Transverse colon (tissue), 4 donors: ENCODE measurements at regions not wholly inside any gene's neighbourhood (a gene's known extent, or its start where the extent isn't known, plus 50 kb on each side); places are given as distances from the start of the nearest gene placed in this dataset.

Experiments used
- DNase-seq: peaks from one replicate; pipeline ENCODE4 v3.0.0-alpha.2; 2019
- H3K27ac ChIP-seq, 4 donors: fragments of 200-600 bp; sonication (generic); 2 replicates each; pipeline ENCODE4 v1.5.1; 2016 to 2018; ENCODE audit warnings: inconsistent platforms in 4 of 4
- H3K27me3 ChIP-seq: fragments of 200-600 bp; sonication (generic); 2 replicates; pipeline ENCODE4 v1.5.1; 2017; ENCODE audit warnings: inconsistent platforms
- H3K36me3 ChIP-seq, 4 donors: fragments of 200-600 bp; sonication (generic); 2 replicates each; pipeline ENCODE4 v1.5.1; 2017 to 2019; ENCODE audit warnings: inconsistent platforms in 4 of 4
- H3K4me1 ChIP-seq, 4 donors: fragments of 200-600 bp; sonication (generic); 2 replicates each; pipeline ENCODE4 v1.5.1; 2017 to 2020; ENCODE audit warnings: inconsistent platforms in 4 of 4
- H3K4me3 ChIP-seq, 4 donors: fragments of 200-600 bp; sonication (generic); 1 replicate in 1 of 4; 2 replicates in 3 of 4; pipeline versions ENCODE4 v1.5.1 to v1.6.1; 2017 to 2019; ENCODE audit warnings: inconsistent platforms in 4 of 4
- H3K9me3 ChIP-seq, 2 donors: fragments of 200-600 bp; sonication (generic); 2 replicates each; pipeline ENCODE4 v1.5.1; 2017 to 2019; ENCODE audit warnings: inconsistent platforms in 2 of 2
- CTCF ChIP-seq, 5 experiments: fragments of 200-600 bp in 3 of 5; fragments of 450-650 bp in 2 of 5; sonication (generic) in 3 of 5; IDR thresholded peaks; 1 replicate in 2 of 5; 2 replicates in 3 of 5; pipeline ENCODE4 v1.5.1; 2016 to 2017; ENCODE audit warnings: antibody characterized with exemption in 5 of 5, inconsistent platforms in 3 of 5, mild to moderate bottlenecking in 2 of 5, moderate library complexity in 1 of 5
- EP300 ChIP-seq: sonication (generic); formaldehyde crosslinking; IDR thresholded peaks from one replicate; pipeline ENCODE4 v1.6.1; 2017; ENCODE audit warnings: antibody characterized with exemption, low read depth
- POLR2A ChIP-seq: fragments of 450-650 bp; IDR thresholded peaks from one replicate; pipeline ENCODE4 v1.6.1; 2016; ENCODE audit warnings: antibody characterized with exemption, mild to moderate bottlenecking, moderate library complexity
- POLR2AphosphoS5 ChIP-seq, 3 donors: sonication (generic); formaldehyde crosslinking; IDR thresholded peaks; one replicate each; pipeline ENCODE4 v1.6.1; 2016; ENCODE audit warnings: antibody characterized with exemption in 3 of 3
- WGBS, 2 donors: methylation state at CpG; one replicate each; pipeline ENCODE4 v1.1.5; 2018; ENCODE audit warnings: low coverage in 1 of 2; 5-methylcytosine and 5-hydroxymethylcytosine counted together
- in situ Hi-C, 4 donors: fragments of 200-750 bp; cut with MboI; loops; one replicate each; pipeline versions ENCODE4 v1.15.0 to v1.15.1; 2017; ENCODE audit warnings: low sequenced_read_pairs in 3 of 4, low pct_ligation_motif_present in 1 of 4, low pct_unique_long_range_greater_than_20kb in 1 of 4
- intact Hi-C: fragments of 100-400 bp; cut with DNase I; formaldehyde crosslinking; loops from one replicate; pipeline ENCODE4 v1.15.1; 2023; ENCODE audit warnings: low total_unique reads

GRCh38 chr11:43589601-43590250 lies 90.8 kb upstream of the HSD17B12 start:
- TF ChIP-seq POLR2AphosphoS5 (IDR thresholded peaks at IDR 0.05), result no peak
- no peak for TF ChIP-seq POLR2A
- Histone ChIP-seq H3K4me1 (no peaks in the 10 kb centered on the region), H3K36me3 (no peaks in the 10 kb centered on the region), H3K9me3 (no peaks in the 10 kb centered on the region), H3K4me3 (no peak overlapping the region), H3K27ac (no peak overlapping the region), H3K27me3 (peaks cover 67% of the 10 kb centered on the region)
- WGBS, 2 donors, result 70% methylated on average over 3 to 5 of the region's 5 CpGs
- no peak for DNase-seq
- in situ Hi-C loops (no loop called here), intact Hi-C loops (no loop called here)

DNA sequence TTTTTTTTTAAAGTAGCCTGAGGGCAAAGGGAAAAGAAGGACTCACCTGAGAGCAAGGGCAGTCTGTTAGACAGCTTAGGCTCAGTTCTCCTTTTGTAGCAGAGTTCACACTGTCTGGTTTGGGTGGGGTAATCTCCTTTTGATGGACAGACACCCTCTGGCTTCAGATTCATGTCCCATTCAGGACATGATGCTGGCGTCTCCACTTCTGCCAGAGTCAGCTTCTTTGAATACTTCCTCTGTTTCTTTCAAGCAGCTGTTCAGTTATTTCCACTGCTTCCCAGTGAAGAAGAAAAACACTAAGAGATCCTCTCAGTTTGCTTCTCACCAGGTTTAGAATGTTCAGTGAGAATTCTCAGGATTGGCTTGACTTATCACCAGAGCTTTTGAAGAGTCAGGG lies 79.0 kb upstream of the HSD17B12 start:
- Histone ChIP-seq H3K9me3 (no peaks in the 10 kb centered on the region), H3K36me3 (no peaks in the 10 kb centered on the region), H3K27ac (no peak overlapping the region), H3K4me1 (no peaks in the 10 kb centered on the region), H3K27me3 (peaks cover 20% of the 10 kb centered on the region), H3K4me3 (no peak overlapping the region)
- no peak for TF ChIP-seq POLR2A
- no peak for TF ChIP-seq POLR2AphosphoS5 (IDR thresholded peaks at IDR 0.05)
- WGBS, 2 donors, result 84% methylated on average over 1 of the region's 1 CpG; no CpG with 5 or more reads in 1 of the 2 donors
- no peak for DNase-seq
- in situ Hi-C loops, result no loop called here
- intact Hi-C loops, result no loop called here

GRCh38 chr11:43602670-43603069 lies 77.9 kb upstream of the HSD17B12 start:
- TF ChIP-seq POLR2AphosphoS5 (IDR thresholded peaks at IDR 0.05) (no peak), CTCF (IDR thresholded peaks at IDR 0.05) (no peak), EP300 (no peak), POLR2A (no peak)
- 74% methylated on average over 2 of the region's 2 CpGs; no CpG with 5 or more reads in 1 of the 2 donors for WGBS, 2 donors

GRCh38 chr11:43614214-43614613 lies 66.3 kb upstream of the HSD17B12 start:
- Histone ChIP-seq H3K4me1 (no peaks in the 10 kb centered on the region), H3K27ac (no peak overlapping the region), H3K4me3 (no peak overlapping the region), H3K27me3 (no peaks in the 10 kb centered on the region), H3K9me3 (peaks cover 10 to 15% of the 10 kb centered on the region in 2 donors), H3K36me3 (no peaks in the 10 kb centered on the region)
- in situ Hi-C loops, result no loop called here
- intact Hi-C loops, result no loop called here
- DNase-seq, result no peak
- 75 to 77% methylated on average over 1 to 2 of the region's 2 CpGs for WGBS, 2 donors
- TF ChIP-seq EP300 (no peak), POLR2AphosphoS5 (IDR thresholded peaks at IDR 0.05) (no peak), CTCF (IDR thresholded peaks at IDR 0.05) (no peak), POLR2A (no peak)

More at GRCh38 chr11:43602670-43603069, 77.9 kb upstream of the HSD17B12 start:
- H3K9me3 ChIP-seq, result no peaks in the 10 kb centered on the region
- H3K27me3 ChIP-seq, result peaks cover 18% of the 10 kb centered on the region
- in situ Hi-C loops (no loop called here), intact Hi-C loops (no loop called here)
- H3K36me3 ChIP-seq, result no peaks in the 10 kb centered on the region
- H3K4me3 ChIP-seq, result no peak overlapping the region
- H3K4me1 ChIP-seq, result no peaks in the 10 kb centered on the region
- DNase-seq, result no peak
- H3K27ac ChIP-seq, result no peak overlapping the region

DNA sequence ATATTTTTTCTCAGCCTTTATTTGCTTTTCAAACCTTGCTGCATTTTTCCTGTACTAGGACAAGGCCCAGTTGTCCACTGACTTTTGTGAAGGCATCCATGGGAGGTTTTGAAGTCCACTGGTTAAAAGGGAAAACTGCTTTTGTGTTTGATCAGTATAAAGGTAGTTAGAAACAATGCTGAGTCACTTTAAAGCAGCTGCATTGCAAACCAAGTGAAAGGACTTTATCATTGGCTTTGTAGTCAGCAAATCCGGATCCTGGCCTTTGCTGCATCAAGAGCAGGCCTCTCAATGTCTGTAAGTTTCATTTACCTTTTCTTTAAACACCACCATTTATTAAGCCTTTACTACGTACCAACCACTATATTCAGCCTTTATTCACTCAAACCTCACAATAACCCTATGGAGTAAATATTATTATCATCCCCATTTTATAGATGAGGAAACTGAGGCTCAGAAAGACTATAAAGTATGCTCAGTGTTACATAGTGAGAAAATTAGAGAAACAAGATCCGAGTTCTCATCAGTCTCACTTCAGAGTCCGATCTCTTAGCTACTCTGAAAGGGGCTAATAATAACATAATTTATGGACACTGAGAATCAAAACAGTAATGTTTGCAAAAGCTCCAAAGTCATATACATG lies 60.6 kb upstream of the HSD17B12 start:
- Histone ChIP-seq H3K27ac (no peak overlapping the region), H3K27me3 (peaks cover 29% of the 10 kb centered on the region), H3K4me3 (no peak overlapping the region), H3K36me3 (no peaks in the 10 kb centered on the region), H3K9me3 (peaks cover 4% of the 10 kb centered on the region in 2 donors), H3K4me1 (no peaks in the 10 kb centered on the region)
- DNase-seq, result no peak
- TF ChIP-seq POLR2AphosphoS5 (IDR thresholded peaks at IDR 0.05), result no peak
- no peak for TF ChIP-seq POLR2A
- TF ChIP-seq CTCF (IDR thresholded peaks at IDR 0.05), result no peak
- no peak for TF ChIP-seq EP300
- 75 to 80% methylated on average over 4 of the region's 4 CpGs for WGBS, 2 donors
- in situ Hi-C loops (no loop called here), intact Hi-C loops (no loop called here)
